IMR-90 (cell line): ENCODE measurements at regions not wholly inside any gene's neighbourhood (a gene's known extent, or its start where the extent isn't known, plus 50 kb on each side); places are given as distances from the start of the nearest gene placed in this dataset.

Experiments used
- ATAC-seq: fragments of 200-7000 bp; cut with Tn5 transposase; 2 replicates; pipeline ENCODE4 v1.9.1; 2020; ENCODE audit warnings: low read depth, mild to moderate bottlenecking, moderate library complexity
- BruUV-seq: library from RNA; stranded (reverse); fragments of 400-500 nt; replicated peaks from 2 replicates; lab custom pipeline; 2021; lab: Mats Ljungman, UMichigan
- CTCF ChIA-PET: fragments of 300-600 bp; formaldehyde crosslinking; extraction: SDS; loops from one replicate; lab custom pipeline; 2021; ENCODE audit warnings: antibody characterized with exemption; lab: Yijun Ruan, JAX
- POLR2A ChIA-PET: fragments of 300-600 bp; sonication (Branson Sonifier 250); formaldehyde crosslinking; loops from one replicate; lab custom pipeline; 2022; ENCODE audit warnings: antibody characterized with exemption; ENCODE audit not compliant: unreplicated experiment; lab: Charles Lee
- DNase-seq: peaks from one replicate; pipeline ENCODE4 v3.0.0; 2013
- H2AFZ ChIP-seq: replicated peaks from 2 replicates; pipeline ENCODE3; 2013; ENCODE audit warnings: low read length, mild to moderate bottlenecking; ENCODE audit not compliant: poor library complexity
- H2AK5ac ChIP-seq: 2 replicates; pipeline ENCODE4 v1.6.1; 2013; ENCODE audit warnings: low read depth, low read length, inconsistent platforms
- H2AK9ac ChIP-seq: replicated peaks from 2 replicates; pipeline ENCODE3; 2013; ENCODE audit warnings: mild to moderate bottlenecking, low read depth, low read length, moderate library complexity; ENCODE audit not compliant: poor library complexity
- H2BK120ac ChIP-seq: 2 replicates; pipeline ENCODE4 v1.6.1; 2013; ENCODE audit warnings: low read depth, low read length, inconsistent platforms
- H2BK15ac ChIP-seq: 3 replicates; pipeline ENCODE4 v1.6.1; 2013; ENCODE audit warnings: low read depth, low read length, inconsistent platforms
- H2BK20ac ChIP-seq: 2 replicates; pipeline ENCODE4 v1.6.1; 2013; ENCODE audit warnings: low read depth, mild to moderate bottlenecking, inconsistent platforms, low read length, moderate library complexity
- H2BK5ac ChIP-seq: 2 replicates; pipeline ENCODE4 v1.6.1; 2013; ENCODE audit warnings: mild to moderate bottlenecking, low read depth, low read length, inconsistent platforms; ENCODE audit not compliant: poor library complexity, severe bottlenecking
- H3K14ac ChIP-seq: replicated peaks from 2 replicates; pipeline ENCODE4 v1.6.1; 2013; ENCODE audit warnings: low read depth, low read length, inconsistent platforms
- H3K18ac ChIP-seq: 2 replicates; pipeline ENCODE4 v1.6.1; 2013; ENCODE audit warnings: low read depth, low read length, control low read depth
- H3K23ac ChIP-seq: 2 replicates; pipeline ENCODE4 v1.6.1; 2013; ENCODE audit warnings: low read depth, low read length, inconsistent platforms
- H3K27ac ChIP-seq: 2 replicates; pipeline ENCODE4 v1.5.1; 2013; ENCODE audit warnings: mild to moderate bottlenecking, control low read depth, low read length; ENCODE audit not compliant: insufficient read depth
- H3K27me3 ChIP-seq: 2 replicates; pipeline ENCODE4 v1.6.1; 2013; ENCODE audit warnings: low read length; ENCODE audit not compliant: control insufficient read depth, insufficient read depth
- H3K36me3 ChIP-seq: 2 replicates; pipeline ENCODE4 v1.6.1; 2013; ENCODE audit warnings: low read length, mixed read lengths; ENCODE audit not compliant: control insufficient read depth, insufficient read depth
- H3K4ac ChIP-seq: 2 replicates; pipeline ENCODE4 v1.6.1; 2013; ENCODE audit warnings: low read depth, low read length, inconsistent platforms
- H3K4me1 ChIP-seq: 2 replicates; pipeline ENCODE4 v1.6.1; 2013; ENCODE audit warnings: low read length, mixed read lengths; ENCODE audit not compliant: control insufficient read depth, insufficient read depth
- H3K4me2 ChIP-seq: 2 replicates; pipeline ENCODE4 v1.6.1; 2013; ENCODE audit warnings: low read depth, mild to moderate bottlenecking, control low read depth, low read length, moderate library complexity
- H3K4me3 ChIP-seq: 2 replicates; pipeline ENCODE4 v1.5.1; 2013; ENCODE audit warnings: low read depth, mild to moderate bottlenecking, control low read depth, low read length, moderate library complexity; ENCODE audit not compliant: insufficient read depth
- H3K56ac ChIP-seq: 2 replicates; pipeline ENCODE4 v1.6.1; 2013; ENCODE audit warnings: low read length, inconsistent platforms; ENCODE audit not compliant: insufficient read depth; ENCODE audit errors: extremely low read depth
- H3K79me1 ChIP-seq, 2 experiments: 2 replicates each; pipeline ENCODE4 v1.6.1; 2013; ENCODE audit warnings: low read length in 2 of 2, inconsistent platforms in 1 of 2, low read depth in 1 of 2
- H3K9ac ChIP-seq: 2 replicates; pipeline ENCODE4 v1.6.1; 2013; ENCODE audit warnings: low read depth, low read length, control low read depth
- H3K9me1 ChIP-seq: 2 replicates; pipeline ENCODE4 v1.6.1; 2013; ENCODE audit warnings: low read length, inconsistent platforms; ENCODE audit not compliant: insufficient read depth
- H3K9me3 ChIP-seq: 2 replicates; pipeline ENCODE4 v1.6.1; 2013; ENCODE audit warnings: low read length; ENCODE audit not compliant: control insufficient read depth, insufficient read depth
- H4K20me1 ChIP-seq: 2 replicates; pipeline ENCODE4 v1.6.1; 2013; ENCODE audit warnings: low read length, inconsistent platforms; ENCODE audit not compliant: insufficient read depth
- H4K5ac ChIP-seq: 2 replicates; pipeline ENCODE4 v1.6.1; 2013; ENCODE audit warnings: mild to moderate bottlenecking, low read depth, low read length, control low read depth
- H4K8ac ChIP-seq, 2 experiments: 2 replicates each; pipeline ENCODE4 v1.6.1; 2013; ENCODE audit warnings: low read depth in 2 of 2, low read length in 2 of 2, control low read depth in 1 of 2, inconsistent platforms in 1 of 2
- H4K91ac ChIP-seq: 2 replicates; pipeline ENCODE4 v1.6.1; 2013; ENCODE audit warnings: low read depth, low read length, inconsistent platforms; ENCODE audit not compliant: insufficient read depth
- BHLHE40 ChIP-seq: fragments of 150-350 bp; IDR thresholded peaks from 2 replicates; pipeline ENCODE4 v1.6.1; 2016; ENCODE audit warnings: mild to moderate bottlenecking, low read depth, low read length
- CEBPB ChIP-seq: IDR thresholded peaks from 2 replicates; pipeline ENCODE4 v1.6.1; 2012; ENCODE audit warnings: low read depth, low read length, improper control_type of control experiment
- CHD1 ChIP-seq: IDR thresholded peaks from 2 replicates; pipeline ENCODE4 v1.6.1; 2012; ENCODE audit warnings: low read depth, low read length, improper control_type of control experiment
- CTCF ChIP-seq: conservative IDR thresholded peaks from 2 replicates; pipeline ENCODE4 v1.5.1; 2012; ENCODE audit warnings: mild to moderate bottlenecking, low read depth, low read length, improper control_type of control experiment
- ELK1 ChIP-seq: fragments of 150-350 bp; IDR thresholded peaks from 2 replicates; pipeline ENCODE4 v1.6.1; 2016; ENCODE audit warnings: low read depth, mild to moderate bottlenecking, low read length, moderate library complexity, borderline replicate concordance
- FOS ChIP-seq: fragments of 150-350 bp; IDR thresholded peaks from 2 replicates; pipeline ENCODE4 v1.6.1; 2016; ENCODE audit warnings: low read depth, low read length
- MAFK ChIP-seq: IDR thresholded peaks from 2 replicates; pipeline ENCODE4 v1.6.1; 2012; ENCODE audit warnings: low read depth, low read length, improper control_type of control experiment
- MAZ ChIP-seq: IDR thresholded peaks from 2 replicates; pipeline ENCODE4 v1.6.1; 2012; ENCODE audit warnings: low read depth, mild to moderate bottlenecking, low read length, improper control_type of control experiment, moderate library complexity, borderline replicate concordance
- MXI1 ChIP-seq: IDR thresholded peaks from 2 replicates; pipeline ENCODE4 v1.6.1; 2012; ENCODE audit warnings: low read depth, mild to moderate bottlenecking, low read length, moderate library complexity, borderline replicate concordance
- NFE2L2 ChIP-seq: fragments of 150-350 bp; IDR thresholded peaks from 2 replicates; pipeline ENCODE4 v1.6.1; 2016; ENCODE audit warnings: low read depth, mild to moderate bottlenecking, low read length
- POLR2A ChIP-seq: IDR thresholded peaks from 2 replicates; pipeline ENCODE4 v1.6.1; 2012; ENCODE audit warnings: mild to moderate bottlenecking, low read depth, low read length
- RAD21 ChIP-seq: IDR thresholded peaks from 2 replicates; pipeline ENCODE4 v1.6.1; 2012; ENCODE audit warnings: low read length, improper control_type of control experiment
- RCOR1 ChIP-seq: IDR thresholded peaks from 2 replicates; pipeline ENCODE4 v1.6.1; 2012; ENCODE audit warnings: mild to moderate bottlenecking, low read length, improper control_type of control experiment; ENCODE audit not compliant: insufficient replicate concordance
- RFX5 ChIP-seq: IDR thresholded peaks from 2 replicates; pipeline ENCODE4 v1.8.0; 2012; ENCODE audit warnings: low read depth, mild to moderate bottlenecking, low read length, moderate library complexity
- SMC3 ChIP-seq: fragments of 150-350 bp; IDR thresholded peaks from 2 replicates; pipeline ENCODE4 v1.6.1; 2016; ENCODE audit warnings: low read depth, mild to moderate bottlenecking, antibody characterized with exemption, low read length, moderate library complexity
- USF2 ChIP-seq: fragments of 150-350 bp; IDR thresholded peaks from 2 replicates; pipeline ENCODE4 v1.6.1; 2017; ENCODE audit warnings: mild to moderate bottlenecking, antibody characterized with exemption, low read length, low read depth
- WGBS, 2 experiments: methylation state at CpG; one replicate each; pipeline versions ENCODE4 v1.1.5 to v1.1.7; 2013; ENCODE audit warnings: missing lambda C conversion rate in 2 of 2; ENCODE audit not compliant: insufficient read length in 1 of 2; ENCODE audit errors: extremely low coverage in 2 of 2; 5-methylcytosine and 5-hydroxymethylcytosine counted together
- dilution Hi-C: fragments of 300-500 bp; cut with HindIII; formaldehyde crosslinking; loops from one replicate; pipeline ENCODE4 v1.14.3; 2018; ENCODE audit warnings: low sequenced_read_pairs; ENCODE audit not compliant: unreplicated experiment
- in situ Hi-C: fragments of 300-500 bp; cut with MboI; formaldehyde crosslinking; loops from 3 replicates; pipeline ENCODE4 v1.14.3; 2019; ENCODE audit warnings: low sequenced_read_pairs, inconsistent platforms, mixed read lengths
- intact Hi-C: fragments of 100-400 bp; cut with micrococcal nuclease; formaldehyde crosslinking; loops from 2 replicates; pipeline ENCODE4 v1.10.0; 2022

GRCh38 chr17:11029791-11030190 is 191.9 kb upstream of the PIRT start:
- Histone ChIP-seq H3K14ac (no peak overlapping the region), H4K8ac (no peak overlapping the region), H2AFZ (no peak overlapping the region), H3K27me3 (no peaks in the 10 kb centered on the region), H3K9me1 (no peaks in the 10 kb centered on the region), H3K9ac (no peak overlapping the region), H4K5ac (no peak overlapping the region), H4K20me1 (no peaks in the 10 kb centered on the region), H2BK15ac (no peak overlapping the region), H3K4ac (no peak overlapping the region), H3K23ac (no peak overlapping the region), H3K36me3 (no peaks in the 10 kb centered on the region), H2BK20ac (no peak overlapping the region), H2AK5ac (no peak overlapping the region), H2BK5ac (no peak overlapping the region), H3K9me3 (peaks cover 22% of the 10 kb centered on the region), H2AK9ac (no peak overlapping the region), H3K4me3 (no peak overlapping the region), H3K56ac (no peak overlapping the region), H3K4me2 (no peak overlapping the region), H3K27ac (no peak overlapping the region), H2BK120ac (no peak overlapping the region), H4K91ac (no peak overlapping the region), H3K18ac (no peak overlapping the region), H3K4me1 (no peaks in the 10 kb centered on the region), H3K79me1 (no peaks in the 10 kb centered on the region)
- ChIA-PET CTCF (no interaction called here), POLR2A (no interaction called here)
- ATAC-seq, result no peak
- intact Hi-C loops, result no loop called here
- no TSS peak for BruUV-seq
- TF ChIP-seq MAZ, result no peak
- no peak for TF ChIP-seq SMC3
- TF ChIP-seq MXI1, result no peak
- no peak for TF ChIP-seq ELK1
- no peak for TF ChIP-seq CHD1
- no peak for TF ChIP-seq RAD21
- no peak for TF ChIP-seq RCOR1
- TF ChIP-seq FOS, result no peak
- TF ChIP-seq MAFK, result no peak
- TF ChIP-seq RFX5, result no peak
- no peak for TF ChIP-seq CTCF
- TF ChIP-seq POLR2A, result no peak
- TF ChIP-seq BHLHE40, result no peak
- no peak for TF ChIP-seq CEBPB
- TF ChIP-seq USF2, result no peak
- TF ChIP-seq NFE2L2, result no peak
- 30% methylated on average over 2 of the region's 3 CpGs; no CpG with 5 or more reads in 1 of the 2 experiments for WGBS, 2 experiments
- in situ Hi-C loops, result no loop called here
- DNase-seq, result no peak
- dilution Hi-C loops, result no loop called here
